H1 (cell line): ENCODE measurements at regions not wholly inside any gene's neighbourhood (a gene's known extent, or its start where the extent isn't known, plus 50 kb on each side); places are given as distances from the start of the nearest gene placed in this dataset.
"Not testable (repeated sequence)": the region's sequence is repeated elsewhere in the genome, so short reads cannot be mapped to it uniquely, and the experiment has no call there.

Experiments
- CTCF ChIA-PET: fragments of 300-600 bp; sonication (Branson Sonifier 250); formaldehyde crosslinking; loops from one replicate; lab custom pipeline; 2021; ENCODE audit not compliant: partially characterized antibody; lab: Charles Lee
- POLR2A ChIA-PET: fragments of 300-600 bp; sonication (Branson Sonifier 250); formaldehyde crosslinking; loops from one replicate; lab custom pipeline; 2021; ENCODE audit warnings: inconsistent platforms; ENCODE audit not compliant: partially characterized antibody; lab: Charles Lee
- DNase-seq, 2 experiments: peaks; one replicate each; pipeline versions ENCODE4 v3.0.0 to v3.0.0-alpha.2; 2010 to 2022; ENCODE audit warnings: low spot score in 2 of 2, low read depth in 1 of 2, mixed read lengths in 1 of 2
- FAIRE-seq: peaks from 2 replicates; lab custom pipeline; 2011; peaks lifted over from hg19 to GRCh38; lab: Jason Lieb, UNC
- H2AFZ ChIP-seq: 2 replicates; pipeline ENCODE4 v1.8.1; 2012; ENCODE audit warnings: low read length, inconsistent platforms
- H2AK5ac ChIP-seq: 2 replicates; pipeline ENCODE4 v1.6.1; 2013; ENCODE audit warnings: low read depth, low read length
- H2BK120ac ChIP-seq: replicated peaks from 2 replicates; pipeline ENCODE3; 2013; ENCODE audit warnings: low read depth, low read length, inconsistent platforms
- H2BK12ac ChIP-seq: 2 replicates; pipeline ENCODE4 v1.6.1; 2013; ENCODE audit warnings: low read depth, low read length
- H2BK15ac ChIP-seq: 2 replicates; pipeline ENCODE4 v1.6.1; 2013; ENCODE audit warnings: low read length
- H2BK20ac ChIP-seq: 2 replicates; pipeline ENCODE4 v1.6.1; 2013; ENCODE audit warnings: low read length
- H2BK5ac ChIP-seq: 2 replicates; pipeline ENCODE4 v1.6.1; 2013; ENCODE audit warnings: low read depth, low read length
- H3K14ac ChIP-seq: 2 replicates; pipeline ENCODE4 v1.6.1; 2013; ENCODE audit warnings: inconsistent platforms; ENCODE audit not compliant: insufficient read length
- H3K18ac ChIP-seq: 2 replicates; pipeline ENCODE4 v1.6.1; 2013; ENCODE audit warnings: low read length; ENCODE audit errors: extremely low read depth
- H3K23ac ChIP-seq: 2 replicates; pipeline ENCODE4 v1.6.1; 2013; ENCODE audit warnings: inconsistent platforms; ENCODE audit not compliant: insufficient read length
- H3K23me2 ChIP-seq: 2 replicates; pipeline ENCODE4 v1.6.1; 2013; ENCODE audit warnings: low read depth, low read length
- H3K27ac ChIP-seq: 2 replicates; pipeline ENCODE4 v1.6.1; 2011; ENCODE audit warnings: low read depth, low read length, inconsistent platforms
- H3K27me3 ChIP-seq, 4 experiments: replicated peaks in 1 of 4; 1 replicate in 1 of 4; 2 replicates in 3 of 4; pipeline versions ENCODE4 v1.6.1 to v1.8.1; 2011 to 2013; ENCODE audit warnings: low read length in 3 of 4, mild to moderate bottlenecking in 3 of 4, inconsistent platforms in 2 of 4, mixed read lengths in 2 of 4, moderate library complexity in 1 of 4; ENCODE audit not compliant: control insufficient read depth in 3 of 4, insufficient read depth in 3 of 4; ENCODE audit errors: extremely low read depth in 1 of 4
- H3K36me3 ChIP-seq, 4 experiments: 2 replicates each; pipeline versions ENCODE4 v1.6.1 to v1.8.1; 2011 to 2013; ENCODE audit warnings: mild to moderate bottlenecking in 4 of 4, low read length in 3 of 4, moderate library complexity in 2 of 4, control low read depth in 1 of 4, inconsistent platforms in 1 of 4; ENCODE audit not compliant: insufficient read depth in 4 of 4, control insufficient read depth in 2 of 4
- H3K4ac ChIP-seq: replicated peaks from 2 replicates; pipeline ENCODE3; 2013; ENCODE audit warnings: low read length, low read depth, mixed read lengths, inconsistent platforms; ENCODE audit not compliant: insufficient read length
- H3K4me1 ChIP-seq, 4 experiments: replicated peaks in 1 of 4; 1 replicate in 1 of 4; 2 replicates in 3 of 4; pipeline versions ENCODE4 v1.6.1 to v1.8.1; 2011 to 2013; ENCODE audit warnings: low read length in 3 of 4, inconsistent platforms in 2 of 4, mixed read lengths in 1 of 4; ENCODE audit not compliant: insufficient read depth in 4 of 4, control insufficient read depth in 3 of 4
- H3K4me2 ChIP-seq, 2 experiments: 2 replicates each; pipeline versions ENCODE4 v1.6.1 to v1.8.1; 2011 to 2013; ENCODE audit warnings: low read depth in 2 of 2, low read length in 2 of 2, control low read depth in 1 of 2, inconsistent platforms in 1 of 2, mild to moderate bottlenecking in 1 of 2; ENCODE audit not compliant: insufficient read depth in 1 of 2
- H3K4me3 ChIP-seq, 4 experiments: fragments of 200-600, 300-600 bp in 1 of 4; sonication (generic), shearing (Covaris generic), sonication (Bioruptor Twin) in 1 of 4; 2 replicates each; pipeline versions ENCODE4 v1.5.1 to v1.8.1; 2011 to 2016; ENCODE audit warnings: low read length in 4 of 4, low read depth in 3 of 4, control low read depth in 2 of 4, inconsistent platforms in 2 of 4, mild to moderate bottlenecking in 2 of 4, mixed read lengths in 1 of 4, moderate library complexity in 1 of 4; ENCODE audit not compliant: insufficient read depth in 2 of 4; ENCODE audit errors: extremely low read depth in 1 of 4
- H3K56ac ChIP-seq: replicated peaks from 2 replicates; pipeline ENCODE3; 2013; ENCODE audit warnings: low read depth, mild to moderate bottlenecking, mixed read lengths, low read length, inconsistent platforms; ENCODE audit not compliant: insufficient read length
- H3K79me1 ChIP-seq: 2 replicates; pipeline ENCODE4 v1.6.1; 2013; ENCODE audit warnings: low read depth, low read length, control low read depth
- H3K79me2 ChIP-seq, 2 experiments: 2 replicates each; pipeline versions ENCODE4 v1.6.1 to v1.8.1; 2012 to 2013; ENCODE audit warnings: low read length in 2 of 2, mild to moderate bottlenecking in 2 of 2, inconsistent platforms in 1 of 2; ENCODE audit not compliant: insufficient read depth in 2 of 2, control insufficient read depth in 1 of 2
- H3K9ac ChIP-seq, 4 experiments: replicated peaks in 1 of 4; 1 replicate in 1 of 4; 2 replicates in 3 of 4; pipeline versions ENCODE4 v1.6.1 to v1.8.1; 2011 to 2013; ENCODE audit warnings: low read depth in 3 of 4, low read length in 3 of 4, control low read depth in 2 of 4, mild to moderate bottlenecking in 2 of 4, moderate library complexity in 2 of 4, inconsistent platforms in 1 of 4; ENCODE audit errors: extremely low read depth in 1 of 4
- H3K9me3 ChIP-seq, 2 experiments: 2 replicates each; pipeline versions ENCODE4 v1.6.1 to v1.8.1; 2012 to 2013; ENCODE audit warnings: mild to moderate bottlenecking in 2 of 2, moderate library complexity in 2 of 2, control low read depth in 1 of 2, inconsistent platforms in 1 of 2, low read depth in 1 of 2, low read length in 1 of 2, mixed read lengths in 1 of 2; ENCODE audit not compliant: insufficient read depth in 2 of 2
- H4K20me1 ChIP-seq, 2 experiments: replicated peaks in 1 of 2; 2 replicates each; pipeline versions ENCODE3 to v1.8.1; 2011 to 2013; ENCODE audit warnings: inconsistent platforms in 2 of 2, low read length in 2 of 2, mild to moderate bottlenecking in 1 of 2; ENCODE audit not compliant: insufficient read depth in 2 of 2, control insufficient read depth in 1 of 2
- H4K5ac ChIP-seq: 2 replicates; pipeline ENCODE4 v1.6.1; 2013; ENCODE audit warnings: low read length, low read depth, mixed read lengths, inconsistent platforms; ENCODE audit not compliant: insufficient read length
- H4K8ac ChIP-seq: 2 replicates; pipeline ENCODE4 v1.8.0; 2013; ENCODE audit warnings: mild to moderate bottlenecking, moderate library complexity, low read length, inconsistent platforms; ENCODE audit not compliant: insufficient read depth; ENCODE audit errors: extremely low read depth
- H4K91ac ChIP-seq: replicated peaks from 2 replicates; pipeline ENCODE3; 2013; ENCODE audit warnings: low read length, mixed read lengths, inconsistent platforms; ENCODE audit not compliant: insufficient read length
- WGBS, 2 experiments: shearing (Covaris generic) in 1 of 2; methylation state at CpG; one replicate each; pipeline versions ENCODE4 v1.1.6 to v1.1.7; 2013 to 2015; ENCODE audit warnings: low lambda C conversion rate in 2 of 2, mixed read lengths in 2 of 2, inconsistent platforms in 1 of 2, low coverage in 1 of 2, missing lambda C conversion rate in 1 of 2; ENCODE audit not compliant: insufficient replicate concordance in 2 of 2, insufficient coverage in 1 of 2, insufficient read length in 1 of 2; ENCODE audit errors: extremely low coverage in 1 of 2, missing lambda C conversion rate in 1 of 2; 5-methylcytosine and 5-hydroxymethylcytosine counted together

GRCh38 chr2:89856305-89856704 is 1164.8 kb downstream of the RPIA start:
- H2BK120ac ChIP-seq, H3K4me2 ChIP-seq, CTCF ChIA-PET, H3K23ac ChIP-seq, H3K18ac ChIP-seq, H2BK20ac ChIP-seq, H2BK15ac ChIP-seq, POLR2A ChIA-PET, DNase-seq, H3K9ac ChIP-seq, H3K79me1 ChIP-seq, H4K20me1 ChIP-seq, H2BK5ac ChIP-seq, H3K27me3 ChIP-seq, H4K5ac ChIP-seq, FAIRE-seq, H3K4me3 ChIP-seq, H4K91ac ChIP-seq, H3K23me2 ChIP-seq, H2BK12ac ChIP-seq, H3K9me3 ChIP-seq, H3K36me3 ChIP-seq, H3K4ac ChIP-seq, H2AK5ac ChIP-seq, H4K8ac ChIP-seq, H2AFZ ChIP-seq, H3K14ac ChIP-seq, H3K56ac ChIP-seq, H3K27ac ChIP-seq, H3K79me2 ChIP-seq, H3K4me1 ChIP-seq: not testable (repeated sequence)
- 20% methylated on average over 1 of the region's 7 CpGs; no CpG with 5 or more reads in 1 of the 2 experiments for WGBS, 2 experiments

GRCh38 chr2:89862164-89862563 is 1170.7 kb downstream of the RPIA start:
- POLR2A ChIA-PET, H3K56ac ChIP-seq, H3K4me2 ChIP-seq, H2BK120ac ChIP-seq, FAIRE-seq, H3K9me3 ChIP-seq, DNase-seq, H3K18ac ChIP-seq, H3K23me2 ChIP-seq, H4K8ac ChIP-seq, H3K9ac ChIP-seq, H2AK5ac ChIP-seq, H3K27ac ChIP-seq, H3K14ac ChIP-seq, H3K79me2 ChIP-seq, H3K27me3 ChIP-seq, H3K79me1 ChIP-seq, H4K20me1 ChIP-seq, H2AFZ ChIP-seq, H3K36me3 ChIP-seq, H3K4ac ChIP-seq, H2BK20ac ChIP-seq, H2BK12ac ChIP-seq, CTCF ChIA-PET, H2BK15ac ChIP-seq, H3K4me1 ChIP-seq, H4K5ac ChIP-seq, H3K4me3 ChIP-seq, H4K91ac ChIP-seq, H3K23ac ChIP-seq, H2BK5ac ChIP-seq: not testable (repeated sequence)
- no CpG with 5 or more reads among the region's 5 CpGs for WGBS, 2 experiments
